Muscle of leg (tissue), 3 donors: ENCODE measurements at regions not wholly inside any gene's neighbourhood (a gene's known extent, or its start where the extent isn't known, plus 50 kb on each side); places are given as distances from the start of the nearest gene placed in this dataset.

Experiments
- DNase-seq: peaks from one replicate; pipeline ENCODE4 v3.0.0; 2013
- H3K27ac ChIP-seq: one replicate; pipeline ENCODE4 v1.5.1; 2013; ENCODE audit warnings: mild to moderate bottlenecking, low read length, control low read depth
- H3K27me3 ChIP-seq: one replicate; pipeline ENCODE4 v1.6.1; 2013; ENCODE audit warnings: low read length; ENCODE audit not compliant: control insufficient read depth, insufficient read depth
- H3K36me3 ChIP-seq: one replicate; pipeline ENCODE4 v1.6.1; 2013; ENCODE audit warnings: low read length; ENCODE audit not compliant: control insufficient read depth, insufficient read depth
- H3K4me1 ChIP-seq: one replicate; pipeline ENCODE4 v1.6.1; 2013; ENCODE audit warnings: low read length; ENCODE audit not compliant: control insufficient read depth, insufficient read depth
- H3K4me3 ChIP-seq: one replicate; pipeline ENCODE4 v1.5.1; 2013; ENCODE audit warnings: low read length, control low read depth
- H3K9me3 ChIP-seq: replicated peaks from 2 replicates; pipeline ENCODE4 v1.6.1; 2013; ENCODE audit warnings: low read depth, low read length; ENCODE audit not compliant: control insufficient read depth
- WGBS: methylation state at CpG from one replicate; pipeline ENCODE4 v1.1.5; 2013; ENCODE audit warnings: missing lambda C conversion rate; ENCODE audit not compliant: insufficient coverage; 5-methylcytosine and 5-hydroxymethylcytosine counted together

- WGBS = no CpG with 5 or more reads among the region's 1 CpG
- no peaks in the 10 kb centered on the region for H3K27me3 ChIP-seq
- H3K9me3 ChIP-seq = no peaks in the 10 kb centered on the region
- no peak overlapping the region for H3K4me3 ChIP-seq
- no peak for DNase-seq
- H3K27ac ChIP-seq = no peak overlapping the region
- H3K36me3 ChIP-seq = no peaks in the 10 kb centered on the region
- H3K4me1 ChIP-seq = no peaks in the 10 kb centered on the region
These were observed 50.2 kb upstream of the MME start for GRCh38 chr3:155029941-155030340.

GRCh38 chr3:155026999-155027591, 53.0 kb upstream of the MME start:
- Histone ChIP-seq H3K36me3 (no peaks in the 10 kb centered on the region), H3K27ac (no peak overlapping the region), H3K4me1 (no peaks in the 10 kb centered on the region), H3K9me3 (no peaks in the 10 kb centered on the region), H3K27me3 (no peaks in the 10 kb centered on the region), H3K4me3 (no peak overlapping the region)
- peak; percentile 5 for DNase-seq
- WGBS = 58% methylated on average over 1 of the region's 2 CpGs

- Histone ChIP-seq H3K27ac (no peak overlapping the region), H3K9me3 (no peaks in the 10 kb centered on the region), H3K4me1 (no peaks in the 10 kb centered on the region), H3K27me3 (no peaks in the 10 kb centered on the region), H3K36me3 (no peaks in the 10 kb centered on the region), H3K4me3 (no peak overlapping the region)
- DNase-seq = no peak
- WGBS = no CpG with 5 or more reads among the region's 2 CpGs
These were observed 56.0 kb upstream of the MME start for GRCh38 chr3:155024006-155024638.

- H3K27ac ChIP-seq = no peak overlapping the region
- no peaks in the 10 kb centered on the region for H3K4me1 ChIP-seq
- no peaks in the 10 kb centered on the region for H3K27me3 ChIP-seq
- H3K4me3 ChIP-seq = no peak overlapping the region
- H3K36me3 ChIP-seq = no peaks in the 10 kb centered on the region
- no peak for DNase-seq
- no peaks in the 10 kb centered on the region for H3K9me3 ChIP-seq
These were observed 57.2 kb upstream of the MME start for GRCh38 chr3:155022896-155023295.

GRCh38 chr3:155019575-155019974, 60.5 kb upstream of the MME start:
- Histone ChIP-seq H3K9me3 (no peaks in the 10 kb centered on the region), H3K27me3 (no peaks in the 10 kb centered on the region), H3K4me1 (no peaks in the 10 kb centered on the region), H3K4me3 (no peak overlapping the region), H3K36me3 (no peaks in the 10 kb centered on the region), H3K27ac (no peak overlapping the region)
- 100% methylated on average over 1 of the region's 1 CpG for WGBS
- DNase-seq = no peak

GRCh38 chr3:155018621-155019330, 61.3 kb upstream of the MME start:
- Histone ChIP-seq H3K36me3 (no peaks in the 10 kb centered on the region), H3K27ac (no peak overlapping the region), H3K4me1 (no peaks in the 10 kb centered on the region), H3K9me3 (no peaks in the 10 kb centered on the region), H3K4me3 (no peak overlapping the region), H3K27me3 (no peaks in the 10 kb centered on the region)
- no peak for DNase-seq
- WGBS = no CpG with 5 or more reads among the region's 5 CpGs

- Histone ChIP-seq H3K9me3 (no peaks in the 10 kb centered on the region), H3K4me1 (no peaks in the 10 kb centered on the region), H3K27ac (no peak overlapping the region), H3K36me3 (no peaks in the 10 kb centered on the region), H3K27me3 (no peaks in the 10 kb centered on the region), H3K4me3 (no peak overlapping the region)
- no CpG with 5 or more reads among the region's 2 CpGs for WGBS
- no peak for DNase-seq
These were observed 64.2 kb upstream of the MME start for GRCh38 chr3:155015776-155016436.

- Histone ChIP-seq H3K9me3 (no peaks in the 10 kb centered on the region), H3K4me3 (no peak overlapping the region), H3K27ac (no peak overlapping the region), H3K27me3 (no peaks in the 10 kb centered on the region), H3K4me1 (no peaks in the 10 kb centered on the region), H3K36me3 (no peaks in the 10 kb centered on the region)
- no CpG with 5 or more reads among the region's 2 CpGs for WGBS
- no peak for DNase-seq
These were observed 65.2 kb upstream of the MME start for GRCh38 chr3:155014953-155015352.

GRCh38 chr3:155013427-155013826, 66.7 kb upstream of the MME start:
- no peak for DNase-seq
- H3K36me3 ChIP-seq = no peaks in the 10 kb centered on the region
- no peaks in the 10 kb centered on the region for H3K9me3 ChIP-seq
- no peaks in the 10 kb centered on the region for H3K4me1 ChIP-seq
- no peaks in the 10 kb centered on the region for H3K27me3 ChIP-seq
- 94% methylated on average over 2 of the region's 2 CpGs for WGBS
- H3K4me3 ChIP-seq = no peak overlapping the region
- no peak overlapping the region for H3K27ac ChIP-seq

GRCh38 chr3:155012584-155012983, 67.5 kb upstream of the MME start:
- DNase-seq = no peak
- Histone ChIP-seq H3K36me3 (no peaks in the 10 kb centered on the region), H3K9me3 (no peaks in the 10 kb centered on the region), H3K4me3 (no peak overlapping the region), H3K27ac (no peak overlapping the region), H3K4me1 (no peaks in the 10 kb centered on the region), H3K27me3 (no peaks in the 10 kb centered on the region)
- 100% methylated on average over 2 of the region's 4 CpGs for WGBS
